Neural cell (in vitro differentiated cells): ENCODE measurements at regions not wholly inside any gene's neighbourhood (a gene's known extent, or its start where the extent isn't known, plus 50 kb on each side); places are given as distances from the start of the nearest gene placed in this dataset.

ENCODE experiments used
- H2AFZ ChIP-seq: fragments of 200-600, 300-800 bp; sonication (generic), shearing (Covaris generic); 2 replicates; pipeline ENCODE4 v1.6.0; 2014; ENCODE audit warnings: low read depth, mild to moderate bottlenecking, antibody characterized with exemption, low read length, moderate library complexity
- H3F3A ChIP-seq: fragments of 200-600 bp; shearing (Covaris generic); 2 replicates; pipeline ENCODE4 v1.6.1; 2016; ENCODE audit warnings: mild to moderate bottlenecking, moderate library complexity, mixed read lengths, antibody characterized with exemption, low read length; ENCODE audit not compliant: insufficient read depth, poor library complexity, severe bottlenecking
- H3K27ac ChIP-seq: fragments of 200-600, 300-800 bp; sonication (generic), shearing (Covaris generic); 2 replicates; pipeline ENCODE4 v1.5.1; 2014; ENCODE audit warnings: mild to moderate bottlenecking, low read length, moderate library complexity
- H3K27me3 ChIP-seq: fragments of 300-800, 200-600 bp; sonication (generic), shearing (Covaris generic); 2 replicates; pipeline ENCODE4 v1.6.0; 2014; ENCODE audit warnings: mild to moderate bottlenecking, low read depth, low read length, moderate library complexity; ENCODE audit not compliant: insufficient read depth
- H3K36me3 ChIP-seq: fragments of 300-800, 200-600 bp; sonication (generic), shearing (Covaris generic); 2 replicates; pipeline ENCODE4 v1.5.1; 2014; ENCODE audit warnings: mild to moderate bottlenecking, antibody characterized with exemption, low read length, moderate library complexity; ENCODE audit not compliant: insufficient read depth
- H3K4me2 ChIP-seq: fragments of 300-800, 200-600 bp; sonication (generic), shearing (Covaris generic); 2 replicates; pipeline ENCODE4 v1.6.0; 2014; ENCODE audit warnings: mild to moderate bottlenecking, low read length
- H3K4me3 ChIP-seq: fragments of 300-800, 200-600 bp; sonication (generic), shearing (Covaris generic); 2 replicates; pipeline ENCODE4 v1.5.1; 2014; ENCODE audit warnings: mild to moderate bottlenecking, low read length, moderate library complexity
- H3K79me2 ChIP-seq: fragments of 200-600 bp; shearing (Covaris generic); replicated peaks from 2 replicates; pipeline ENCODE4 v1.6.0; 2014; ENCODE audit warnings: mild to moderate bottlenecking, low read length, moderate library complexity; ENCODE audit not compliant: insufficient read depth
- H3K9ac ChIP-seq: fragments of 300-800, 200-600 bp; sonication (generic), shearing (Covaris generic); 2 replicates; pipeline ENCODE4 v1.6.1; 2016; ENCODE audit warnings: mild to moderate bottlenecking, low read length, mixed read lengths
- H3K9me2 ChIP-seq: fragments of 200-600 bp; shearing (Covaris generic); 2 replicates; pipeline ENCODE4 v1.6.1; 2016; ENCODE audit warnings: mild to moderate bottlenecking, low read length, mixed read lengths; ENCODE audit not compliant: insufficient read depth
- H3K9me3 ChIP-seq: fragments of 200-600, 300-800 bp; sonication (generic), shearing (Covaris generic); 2 replicates; pipeline ENCODE4 v1.6.1; 2016; ENCODE audit warnings: mild to moderate bottlenecking, mixed run types, low read length, moderate library complexity, mixed read lengths
- H4K20me1 ChIP-seq: fragments of 200-600 bp; shearing (Covaris generic); 2 replicates; pipeline ENCODE4 v1.6.1; 2016; ENCODE audit warnings: mild to moderate bottlenecking, mixed run types; ENCODE audit not compliant: insufficient read depth
- EP300 ChIP-seq: fragments of 450-650 bp; conservative IDR thresholded peaks from 2 replicates; pipeline ENCODE4 v1.6.1; 2014; ENCODE audit warnings: antibody characterized with exemption, mild to moderate bottlenecking, moderate library complexity; ENCODE audit not compliant: poor library complexity, severe bottlenecking
- EZH2 ChIP-seq: fragments of 200-600, 300-800 bp; shearing (Covaris generic), sonication (generic); IDR thresholded peaks from 2 replicates; pipeline ENCODE4 v1.6.1; 2014; ENCODE audit warnings: antibody characterized with exemption, low read length, borderline replicate concordance, mild to moderate bottlenecking; ENCODE audit not compliant: insufficient read depth, poor library complexity, severe bottlenecking
- MXI1 ChIP-seq: fragments of 450-650 bp; conservative IDR thresholded peaks from 2 replicates; pipeline ENCODE4 v1.6.1; 2014; ENCODE audit warnings: antibody characterized with exemption, mild to moderate bottlenecking; ENCODE audit not compliant: poor library complexity, severe bottlenecking
- POLR2AphosphoS5 ChIP-seq: IDR thresholded peaks from 2 replicates; pipeline ENCODE4 v1.6.1; 2012
- RAD21 ChIP-seq: fragments of 450-650 bp; conservative IDR thresholded peaks from 2 replicates; pipeline ENCODE4 v1.6.1; 2014; ENCODE audit warnings: antibody characterized with exemption, mild to moderate bottlenecking, moderate library complexity
- SMC3 ChIP-seq: fragments of 450-650 bp; conservative IDR thresholded peaks from 2 replicates; pipeline ENCODE4 v1.6.1; 2014; ENCODE audit warnings: antibody characterized with exemption, mild to moderate bottlenecking, moderate library complexity; ENCODE audit not compliant: poor library complexity
- TAF1 ChIP-seq: IDR thresholded peaks from 2 replicates; pipeline ENCODE4 v1.6.1; 2012; ENCODE audit warnings: low read depth
- TF ChIP-seq, protein P1 (sequence below): fragments of 450-650 bp; IDR thresholded peaks from 2 replicates; pipeline ENCODE4 v1.5.1; 2014; ENCODE audit warnings: antibody characterized with exemption, mild to moderate bottlenecking, moderate library complexity; ENCODE audit not compliant: poor library complexity, severe bottlenecking
- TF ChIP-seq, protein P2 (sequence below): IDR thresholded peaks from 2 replicates; pipeline ENCODE4 v1.6.1; 2012; ENCODE audit warnings: borderline replicate concordance

DNA sequence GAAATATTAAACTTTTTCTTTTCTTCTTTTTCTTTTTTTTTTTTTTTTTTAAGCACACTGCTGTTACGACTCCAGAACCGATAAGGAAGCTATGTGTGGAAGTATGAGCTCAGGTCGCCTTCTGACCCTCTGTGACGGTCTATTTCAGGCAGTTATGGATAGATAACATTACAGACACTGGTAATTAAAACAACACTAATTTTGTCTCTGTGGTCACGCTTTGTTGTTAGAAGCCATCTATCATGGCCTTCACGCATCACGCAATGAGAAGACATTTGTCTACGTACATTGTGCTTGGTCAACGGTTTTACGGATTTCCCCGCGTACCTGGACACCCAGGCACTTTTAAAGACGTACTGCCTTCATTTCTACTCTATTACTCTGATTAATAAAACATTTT lies 306.0 kb upstream of the ZNF507 start:
- Histone ChIP-seq H3K79me2 (no peaks in the 10 kb centered on the region), H3F3A (no peaks in the 10 kb centered on the region), H3K9me3 (no peaks in the 10 kb centered on the region), H3K4me2 (no peak overlapping the region), H3K9ac (no peak overlapping the region), H4K20me1 (no peaks in the 10 kb centered on the region), H3K4me3 (no peak overlapping the region), H2AFZ (no peak overlapping the region), H3K9me2 (no peaks in the 10 kb centered on the region), H3K36me3 (no peaks in the 10 kb centered on the region), H3K27ac (no peak overlapping the region), H3K27me3 (peaks cover 25% of the 10 kb centered on the region)
- TF ChIP-seq SMC3, result no peak
- TF ChIP-seq TAF1, result no peak
- TF ChIP-seq EZH2, result no peak

DNA sequence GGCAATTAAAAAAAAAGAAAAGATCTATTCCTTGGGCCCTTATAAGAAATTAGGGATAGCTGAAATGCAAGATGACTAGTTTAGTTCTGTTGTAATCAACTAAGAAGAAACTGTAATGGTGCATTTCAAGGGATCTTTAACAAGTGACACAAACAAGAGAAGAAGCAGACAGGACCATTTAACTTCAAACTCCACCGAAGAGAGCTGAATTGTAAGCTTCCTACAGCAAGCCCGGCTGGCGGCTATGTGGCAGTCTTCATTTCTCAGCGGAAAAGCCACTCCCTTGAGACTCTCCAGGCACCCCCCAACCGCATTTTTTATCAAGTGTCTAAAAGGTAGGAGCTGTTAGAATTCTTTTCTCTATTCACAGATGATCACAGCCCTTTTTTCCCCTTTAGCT lies 305.2 kb upstream of the ZNF507 start:
- H3K79me2 ChIP-seq, result no peaks in the 10 kb centered on the region
- H4K20me1 ChIP-seq, result no peaks in the 10 kb centered on the region
- no peaks in the 10 kb centered on the region for H3F3A ChIP-seq
- H3K36me3 ChIP-seq, result no peaks in the 10 kb centered on the region
- H3K4me2 ChIP-seq, result no peak overlapping the region
- peaks cover 28% of the 10 kb centered on the region for H3K27me3 ChIP-seq
- no peak overlapping the region for H3K9ac ChIP-seq
- H3K9me2 ChIP-seq, result no peaks in the 10 kb centered on the region
- H3K9me3 ChIP-seq, result no peaks in the 10 kb centered on the region
- TF ChIP-seq, protein P1, sequence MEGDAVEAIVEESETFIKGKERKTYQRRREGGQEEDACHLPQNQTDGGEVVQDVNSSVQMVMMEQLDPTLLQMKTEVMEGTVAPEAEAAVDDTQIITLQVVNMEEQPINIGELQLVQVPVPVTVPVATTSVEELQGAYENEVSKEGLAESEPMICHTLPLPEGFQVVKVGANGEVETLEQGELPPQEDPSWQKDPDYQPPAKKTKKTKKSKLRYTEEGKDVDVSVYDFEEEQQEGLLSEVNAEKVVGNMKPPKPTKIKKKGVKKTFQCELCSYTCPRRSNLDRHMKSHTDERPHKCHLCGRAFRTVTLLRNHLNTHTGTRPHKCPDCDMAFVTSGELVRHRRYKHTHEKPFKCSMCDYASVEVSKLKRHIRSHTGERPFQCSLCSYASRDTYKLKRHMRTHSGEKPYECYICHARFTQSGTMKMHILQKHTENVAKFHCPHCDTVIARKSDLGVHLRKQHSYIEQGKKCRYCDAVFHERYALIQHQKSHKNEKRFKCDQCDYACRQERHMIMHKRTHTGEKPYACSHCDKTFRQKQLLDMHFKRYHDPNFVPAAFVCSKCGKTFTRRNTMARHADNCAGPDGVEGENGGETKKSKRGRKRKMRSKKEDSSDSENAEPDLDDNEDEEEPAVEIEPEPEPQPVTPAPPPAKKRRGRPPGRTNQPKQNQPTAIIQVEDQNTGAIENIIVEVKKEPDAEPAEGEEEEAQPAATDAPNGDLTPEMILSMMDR, result no peak
- no peak for TF ChIP-seq EP300
- TF ChIP-seq TAF1, result no peak
- TF ChIP-seq, protein P2, sequence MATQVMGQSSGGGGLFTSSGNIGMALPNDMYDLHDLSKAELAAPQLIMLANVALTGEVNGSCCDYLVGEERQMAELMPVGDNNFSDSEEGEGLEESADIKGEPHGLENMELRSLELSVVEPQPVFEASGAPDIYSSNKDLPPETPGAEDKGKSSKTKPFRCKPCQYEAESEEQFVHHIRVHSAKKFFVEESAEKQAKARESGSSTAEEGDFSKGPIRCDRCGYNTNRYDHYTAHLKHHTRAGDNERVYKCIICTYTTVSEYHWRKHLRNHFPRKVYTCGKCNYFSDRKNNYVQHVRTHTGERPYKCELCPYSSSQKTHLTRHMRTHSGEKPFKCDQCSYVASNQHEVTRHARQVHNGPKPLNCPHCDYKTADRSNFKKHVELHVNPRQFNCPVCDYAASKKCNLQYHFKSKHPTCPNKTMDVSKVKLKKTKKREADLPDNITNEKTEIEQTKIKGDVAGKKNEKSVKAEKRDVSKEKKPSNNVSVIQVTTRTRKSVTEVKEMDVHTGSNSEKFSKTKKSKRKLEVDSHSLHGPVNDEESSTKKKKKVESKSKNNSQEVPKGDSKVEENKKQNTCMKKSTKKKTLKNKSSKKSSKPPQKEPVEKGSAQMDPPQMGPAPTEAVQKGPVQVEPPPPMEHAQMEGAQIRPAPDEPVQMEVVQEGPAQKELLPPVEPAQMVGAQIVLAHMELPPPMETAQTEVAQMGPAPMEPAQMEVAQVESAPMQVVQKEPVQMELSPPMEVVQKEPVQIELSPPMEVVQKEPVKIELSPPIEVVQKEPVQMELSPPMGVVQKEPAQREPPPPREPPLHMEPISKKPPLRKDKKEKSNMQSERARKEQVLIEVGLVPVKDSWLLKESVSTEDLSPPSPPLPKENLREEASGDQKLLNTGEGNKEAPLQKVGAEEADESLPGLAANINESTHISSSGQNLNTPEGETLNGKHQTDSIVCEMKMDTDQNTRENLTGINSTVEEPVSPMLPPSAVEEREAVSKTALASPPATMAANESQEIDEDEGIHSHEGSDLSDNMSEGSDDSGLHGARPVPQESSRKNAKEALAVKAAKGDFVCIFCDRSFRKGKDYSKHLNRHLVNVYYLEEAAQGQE, result no peak
- no peak for TF ChIP-seq MXI1
- no peak for TF ChIP-seq EZH2
- H2AFZ ChIP-seq, result no peak overlapping the region
- no peak overlapping the region for H3K27ac ChIP-seq
- no peak overlapping the region for H3K4me3 ChIP-seq

DNA sequence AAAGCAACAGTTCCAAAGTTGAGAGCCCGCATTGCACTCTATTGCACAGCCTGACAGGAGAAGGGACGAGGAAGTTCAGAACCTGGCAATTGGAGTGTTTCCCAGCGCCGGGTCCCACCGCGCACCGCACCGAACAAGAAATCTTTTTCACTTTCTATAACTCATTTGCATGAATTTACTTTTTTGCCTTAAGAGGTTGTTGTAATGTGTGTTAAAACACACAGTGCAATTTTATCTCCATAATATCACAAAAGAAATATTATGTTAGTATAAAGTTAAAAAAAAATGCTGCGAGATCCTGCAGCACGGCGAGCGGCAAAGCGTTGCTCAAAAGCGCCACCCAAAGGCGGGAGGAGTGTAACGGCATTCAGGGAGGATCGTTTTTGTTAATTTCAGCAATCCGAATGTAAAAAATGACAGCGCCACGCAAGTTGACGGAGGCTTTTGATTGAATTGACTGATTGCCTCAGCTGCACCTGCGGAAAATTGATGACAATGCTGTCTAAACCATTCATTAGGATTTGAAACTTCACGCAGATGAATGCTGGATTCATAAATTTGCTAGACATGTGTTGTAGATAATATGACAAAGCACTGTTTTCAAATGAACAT lies 303.6 kb upstream of the ZNF507 start:
- H3K9ac ChIP-seq, result no peak overlapping the region

More for the DNA sequence above, 303.6 kb upstream of the ZNF507 start:
- Histone ChIP-seq H2AFZ (no peak overlapping the region), H3K27me3 (peaks cover 28% of the 10 kb centered on the region), H3K79me2 (no peaks in the 10 kb centered on the region), H3K9me2 (no peaks in the 10 kb centered on the region), H3K4me2 (no peak overlapping the region), H4K20me1 (no peaks in the 10 kb centered on the region), H3F3A (no peaks in the 10 kb centered on the region), H3K9me3 (no peaks in the 10 kb centered on the region), H3K36me3 (no peaks in the 10 kb centered on the region), H3K4me3 (peak overlapping the region; percentile 46), H3K27ac (no peak overlapping the region)
- peak; percentile 89 for TF ChIP-seq SMC3
- peak; percentile 89 for TF ChIP-seq RAD21
- TF ChIP-seq, protein P2, result no peak
- TF ChIP-seq POLR2AphosphoS5, result peak; percentile 76
- no peak for TF ChIP-seq MXI1
- TF ChIP-seq EZH2, result no peak
- TF ChIP-seq, protein P1, result peak; percentile 90
- no peak for TF ChIP-seq TAF1
- TF ChIP-seq EP300, result peak; percentile 83
